Loucy (cell line): ENCODE measurements at regions not wholly inside any gene's neighbourhood (a gene's known extent, or its start where the extent isn't known, plus 50 kb on each side); places are given as distances from the start of the nearest gene placed in this dataset.

Experiments
- EZH2phosphoT487 ChIP-seq: fragments of 200-600 bp; IDR thresholded peaks from 2 replicates; pipeline ENCODE4 v1.6.1; 2018; ENCODE audit warnings: antibody characterized with exemption, mild to moderate bottlenecking, moderate library complexity, borderline replicate concordance
- TF ChIP-seq, protein P1 (sequence below): fragments of 200-600 bp; sonication (generic); conservative IDR thresholded peaks from 2 replicates; pipeline ENCODE4 v1.5.1; 2014; ENCODE audit warnings: mild to moderate bottlenecking, antibody characterized with exemption, low read length

DNA sequence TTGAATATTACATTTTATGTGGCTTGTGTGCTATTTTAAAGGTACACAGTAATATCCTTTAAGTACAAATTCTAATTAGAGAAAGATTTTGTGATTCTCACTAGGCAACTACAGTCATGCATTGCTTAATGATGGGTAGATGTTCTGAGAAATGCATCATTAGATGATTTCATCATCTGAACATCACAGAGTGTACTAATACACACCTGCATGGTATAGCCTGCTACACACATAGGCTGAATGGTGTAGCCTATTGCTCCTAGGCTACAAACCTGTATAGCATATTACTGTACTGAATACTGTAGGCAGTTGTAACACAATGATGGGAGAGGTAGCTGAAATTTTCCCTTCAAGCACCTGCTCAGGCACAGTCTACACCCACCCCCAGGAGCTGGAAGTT is 217.4 kb upstream of the EOMES start:
- TF ChIP-seq, protein P1, sequence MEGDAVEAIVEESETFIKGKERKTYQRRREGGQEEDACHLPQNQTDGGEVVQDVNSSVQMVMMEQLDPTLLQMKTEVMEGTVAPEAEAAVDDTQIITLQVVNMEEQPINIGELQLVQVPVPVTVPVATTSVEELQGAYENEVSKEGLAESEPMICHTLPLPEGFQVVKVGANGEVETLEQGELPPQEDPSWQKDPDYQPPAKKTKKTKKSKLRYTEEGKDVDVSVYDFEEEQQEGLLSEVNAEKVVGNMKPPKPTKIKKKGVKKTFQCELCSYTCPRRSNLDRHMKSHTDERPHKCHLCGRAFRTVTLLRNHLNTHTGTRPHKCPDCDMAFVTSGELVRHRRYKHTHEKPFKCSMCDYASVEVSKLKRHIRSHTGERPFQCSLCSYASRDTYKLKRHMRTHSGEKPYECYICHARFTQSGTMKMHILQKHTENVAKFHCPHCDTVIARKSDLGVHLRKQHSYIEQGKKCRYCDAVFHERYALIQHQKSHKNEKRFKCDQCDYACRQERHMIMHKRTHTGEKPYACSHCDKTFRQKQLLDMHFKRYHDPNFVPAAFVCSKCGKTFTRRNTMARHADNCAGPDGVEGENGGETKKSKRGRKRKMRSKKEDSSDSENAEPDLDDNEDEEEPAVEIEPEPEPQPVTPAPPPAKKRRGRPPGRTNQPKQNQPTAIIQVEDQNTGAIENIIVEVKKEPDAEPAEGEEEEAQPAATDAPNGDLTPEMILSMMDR, result no peak
- TF ChIP-seq EZH2phosphoT487, result no peak
